Activated CD8-positive, alpha-beta memory T cell treated with anti-CD3 and anti-CD28 coated beads for 24 hours (primary cell): ENCODE measurements at regions not wholly inside any gene's neighbourhood (a gene's known extent, or its start where the extent isn't known, plus 50 kb on each side); places are given as distances from the start of the nearest gene placed in this dataset.

Experiments
- DNase-seq: peaks from one replicate; pipeline ENCODE4 v3.0.0-alpha.2; 2020

DNA sequence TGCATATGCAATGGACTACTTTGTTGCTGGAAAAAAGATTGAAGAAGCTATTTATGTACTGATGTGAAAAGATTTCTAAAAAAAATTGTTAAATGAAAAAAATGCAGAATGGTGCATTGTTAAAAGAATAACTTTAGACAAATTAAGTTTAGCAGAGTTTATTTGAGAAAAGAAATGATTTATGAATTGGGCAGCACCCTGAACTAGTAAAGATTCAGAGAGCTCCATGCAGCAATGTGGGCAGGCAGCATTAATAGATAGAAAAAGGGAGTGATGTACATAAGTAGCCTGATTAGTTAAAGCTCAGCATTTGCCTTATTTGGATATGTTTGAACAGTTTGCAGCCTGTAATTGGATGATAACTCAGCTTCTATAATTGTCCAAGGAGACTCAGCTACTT lies 677.9 kb upstream of the SEMA6A start:
- no peak for DNase-seq

- DNase-seq, result no peak
Measured at GRCh38 chr5:117249086-117249815, 674.6 kb upstream of the SEMA6A start.

DNA sequence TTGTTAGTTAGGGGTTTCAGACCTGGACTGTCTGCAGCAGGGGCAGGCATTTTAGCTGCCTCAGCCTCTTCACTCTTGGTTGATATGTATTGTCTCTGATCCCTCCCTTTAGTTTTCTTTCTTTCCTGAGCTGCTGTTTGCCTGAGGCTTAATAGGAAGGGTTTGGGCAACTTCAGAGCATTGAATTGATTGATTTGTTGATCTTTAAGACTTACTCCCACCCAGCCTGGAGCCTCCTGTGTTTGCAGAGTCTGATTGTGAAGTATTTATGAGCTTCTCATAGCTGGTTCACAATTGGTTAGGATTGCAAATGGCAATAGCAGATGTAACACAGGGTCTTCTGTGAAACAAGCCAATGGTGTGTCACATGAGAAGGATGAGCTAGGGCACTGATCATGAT lies 671.8 kb upstream of the SEMA6A start:
- DNase-seq, result no peak

- DNase-seq, result no peak
Measured at GRCh38 chr5:117245130-117245529, 670.5 kb upstream of the SEMA6A start.

GRCh38 chr5:117242028-117242427 lies 667.4 kb upstream of the SEMA6A start:
- no peak for DNase-seq

GRCh38 chr5:117236941-117237340 lies 662.3 kb upstream of the SEMA6A start:
- DNase-seq, result no peak

DNA sequence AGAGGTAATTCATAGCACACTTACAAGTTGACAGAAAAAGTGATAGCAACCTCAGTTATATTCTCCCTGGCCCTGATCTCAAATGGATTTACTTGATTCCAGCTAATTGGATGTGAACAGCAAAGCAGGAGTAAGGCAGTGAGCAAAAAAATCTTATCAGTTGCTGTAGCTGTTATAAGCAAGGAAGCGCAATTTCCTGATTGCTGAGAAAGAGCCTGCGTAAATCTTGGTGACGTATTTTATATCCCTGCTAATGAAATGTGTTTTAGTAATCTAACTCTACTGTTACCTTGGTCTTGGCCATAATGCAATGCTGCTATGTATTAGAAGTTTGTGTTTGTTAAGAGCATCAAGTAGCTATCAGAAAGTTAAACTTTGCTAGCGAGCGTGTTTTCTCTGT lies 661.2 kb upstream of the SEMA6A start:
- DNase-seq, result no peak

- no peak for DNase-seq
Measured at GRCh38 chr5:117230375-117230774, 655.8 kb upstream of the SEMA6A start.

DNA sequence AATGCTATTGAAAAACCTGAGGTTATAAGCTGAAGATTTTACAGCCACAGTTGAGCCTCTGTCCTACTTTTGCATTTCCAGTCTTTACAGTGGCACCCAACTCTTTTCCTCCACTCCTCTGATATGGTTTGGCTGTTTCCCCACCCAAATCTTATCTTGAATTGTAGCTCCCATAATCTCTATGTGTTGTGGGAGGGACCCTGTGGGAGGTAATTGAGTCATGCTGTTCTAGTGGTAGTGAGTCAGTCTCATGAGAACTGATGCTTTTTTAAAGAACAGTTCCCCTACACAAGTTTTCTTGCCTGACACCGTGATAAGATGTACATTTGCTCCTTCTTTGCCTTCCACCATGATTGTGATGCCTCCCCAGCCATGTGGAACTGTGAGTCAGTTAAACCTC lies 646.1 kb upstream of the SEMA6A start:
- no peak for DNase-seq

GRCh38 chr5:117218789-117219188 lies 644.2 kb upstream of the SEMA6A start:
- no peak for DNase-seq

DNA sequence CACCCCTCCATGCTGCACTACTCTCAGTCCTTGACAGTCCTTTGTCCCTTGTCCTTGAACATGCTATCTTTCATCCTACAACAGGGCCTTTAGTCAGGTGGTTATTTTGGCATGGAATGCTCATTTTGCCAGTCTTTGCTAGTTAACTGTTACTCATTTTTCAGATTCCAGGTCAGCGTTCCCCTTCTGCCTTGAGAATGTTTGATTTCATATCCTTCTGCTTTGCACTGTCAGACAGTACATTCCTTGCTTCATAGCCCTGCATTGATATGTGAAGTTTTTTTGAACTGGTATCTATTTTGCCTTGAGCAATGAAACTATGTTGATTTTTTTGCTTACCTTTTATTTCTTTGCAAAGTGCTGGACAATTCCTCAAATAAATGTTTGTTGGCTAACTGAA lies 638.2 kb upstream of the SEMA6A start:
- DNase-seq, result no peak

DNA sequence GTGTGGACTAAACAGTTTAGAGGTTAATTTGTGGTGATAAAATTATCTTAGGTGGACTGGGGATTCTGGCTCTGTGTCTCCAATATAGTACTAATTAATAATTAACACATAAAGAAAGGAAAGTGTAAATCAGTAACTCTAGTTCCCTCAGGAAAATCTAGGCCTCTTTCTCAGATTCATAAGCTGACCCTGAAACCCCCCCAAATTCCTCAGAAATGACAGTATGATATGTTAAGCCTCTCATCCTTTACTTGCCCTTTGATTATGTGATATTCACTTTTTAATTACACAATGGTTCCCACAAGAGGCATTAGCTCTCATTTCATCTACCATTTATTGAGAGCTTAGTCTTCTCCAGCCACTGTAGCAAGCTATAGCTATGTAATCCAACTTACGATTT lies 636.2 kb upstream of the SEMA6A start:
- no peak for DNase-seq

DNA sequence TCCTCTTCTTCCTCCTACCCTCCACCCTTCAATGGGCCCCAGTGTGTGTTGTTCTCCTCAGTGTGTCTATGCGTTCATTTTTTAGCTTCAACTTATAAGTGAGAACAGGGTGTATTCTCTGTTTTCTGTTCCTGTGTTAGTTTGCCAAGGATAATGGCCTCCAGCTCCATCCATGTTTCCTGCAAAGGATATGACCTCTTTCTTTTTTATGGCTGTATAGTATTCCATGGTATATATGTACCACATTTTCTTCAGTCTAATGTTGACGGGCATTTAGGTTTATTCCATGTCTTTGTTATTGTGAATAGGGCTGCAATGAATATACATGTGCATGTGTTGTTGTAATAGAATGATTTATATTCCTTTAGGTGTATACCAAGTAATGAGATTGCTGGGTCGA lies 634.9 kb upstream of the SEMA6A start:
- DNase-seq, result no peak

DNA sequence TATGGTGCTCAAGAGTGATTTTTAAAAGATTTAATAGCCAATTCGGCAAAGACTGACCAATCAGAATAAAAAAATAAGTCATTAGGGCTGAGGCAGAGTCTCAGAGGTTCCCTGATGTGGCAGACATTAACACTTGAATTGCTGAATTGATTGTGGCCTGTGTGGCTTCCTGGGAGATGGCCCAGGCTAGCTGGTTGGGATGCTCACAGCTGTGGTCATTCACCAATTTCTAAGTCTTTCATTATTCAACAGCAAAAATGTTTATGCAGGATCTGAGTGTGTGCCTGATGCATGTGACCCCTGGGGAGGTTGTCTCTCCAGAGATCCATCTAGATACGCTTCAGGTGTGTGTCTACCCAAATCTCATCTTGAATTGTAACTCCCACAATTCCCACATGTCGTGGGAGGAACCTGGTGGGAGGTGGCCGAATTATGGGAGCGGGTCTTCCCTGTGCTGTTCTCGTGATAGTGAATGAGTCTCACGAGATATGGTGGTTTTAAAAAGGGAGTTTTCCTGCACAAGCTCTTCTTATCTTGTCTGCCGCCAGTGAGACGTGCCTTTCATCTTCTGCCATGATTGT lies 632.6 kb upstream of the SEMA6A start:
- DNase-seq, result no peak

DNA sequence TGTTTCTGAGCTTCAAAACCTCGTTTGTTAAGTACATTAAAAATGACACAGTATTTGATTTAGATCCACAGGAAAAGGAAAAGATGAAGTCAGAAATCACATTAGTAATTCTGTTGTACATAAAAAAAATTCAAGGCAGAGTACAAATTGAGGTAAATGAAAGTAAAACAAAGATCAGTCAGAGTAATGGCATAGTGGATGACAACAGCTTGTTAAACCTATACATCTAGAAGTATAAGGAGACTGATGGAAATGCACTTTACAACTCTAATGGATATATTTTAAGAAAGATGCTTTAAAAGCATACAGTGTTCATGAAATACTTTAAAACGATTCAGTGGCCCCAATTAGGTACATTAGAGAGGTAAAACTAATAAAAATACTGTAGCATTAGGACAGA lies 631.3 kb upstream of the SEMA6A start:
- DNase-seq, result no peak

DNA sequence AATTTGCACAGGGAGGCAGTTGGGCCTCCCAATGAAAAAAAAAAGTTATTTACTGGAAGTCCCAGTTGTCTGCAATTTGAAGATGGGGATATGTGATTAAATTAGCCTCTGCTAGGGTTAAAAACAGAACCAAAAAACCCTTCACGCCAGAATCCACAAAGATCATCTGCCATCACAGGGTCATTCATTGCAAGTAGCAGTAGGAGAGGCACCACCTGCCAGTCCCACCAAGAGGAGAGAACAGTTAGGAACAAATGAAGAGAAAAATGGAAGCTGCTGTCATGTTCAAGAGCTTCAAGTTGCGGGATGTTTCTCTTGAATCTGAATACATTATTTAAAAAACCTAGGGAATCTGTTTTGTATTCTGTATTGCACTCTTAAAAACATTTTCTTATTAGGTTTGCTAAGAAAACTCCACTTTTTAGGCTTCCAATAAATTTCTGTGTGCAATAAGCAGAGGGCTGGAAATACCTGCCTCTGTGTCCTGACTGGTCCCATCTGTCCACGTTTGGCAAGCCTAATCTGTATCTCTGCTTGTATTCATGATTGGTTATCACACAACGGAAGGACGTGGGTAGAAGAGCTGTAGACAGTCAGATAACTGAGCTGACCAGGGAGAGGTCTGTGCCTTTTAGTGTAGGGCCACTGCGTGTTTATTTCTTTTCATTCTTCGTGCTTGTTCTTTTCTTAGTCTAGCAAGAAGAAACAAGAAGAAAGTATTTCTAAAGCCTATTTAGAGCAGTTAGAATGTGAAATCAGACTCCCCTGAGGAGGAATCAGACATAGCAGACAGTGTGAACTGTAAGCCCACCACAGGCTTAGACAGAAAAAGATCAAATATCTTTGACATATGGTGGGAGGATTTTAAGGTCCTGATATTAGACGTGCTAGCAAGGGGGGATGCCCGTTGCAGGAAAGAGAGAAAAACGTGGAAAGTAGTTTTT lies 630.6 kb upstream of the SEMA6A start:
- no peak for DNase-seq

DNA sequence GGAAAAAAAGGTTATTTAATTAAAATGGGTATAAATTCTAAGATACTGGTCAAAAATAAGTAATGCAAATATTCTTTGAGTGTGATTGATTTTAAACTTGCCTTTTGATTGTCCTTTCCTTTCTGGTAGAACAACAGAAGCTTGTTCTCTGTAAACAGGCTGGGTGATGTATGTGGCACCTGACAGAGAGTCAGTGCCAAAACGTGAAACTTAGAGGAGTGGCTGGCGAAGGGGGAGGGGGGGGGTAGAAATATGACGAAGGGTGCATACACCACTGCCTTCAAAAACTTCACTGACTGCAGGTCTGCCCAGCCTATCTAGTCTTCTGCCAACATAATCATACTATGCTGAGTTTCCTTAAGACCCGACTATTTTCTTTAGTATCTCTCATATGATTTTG lies 629.8 kb upstream of the SEMA6A start:
- DNase-seq, result no peak

DNA sequence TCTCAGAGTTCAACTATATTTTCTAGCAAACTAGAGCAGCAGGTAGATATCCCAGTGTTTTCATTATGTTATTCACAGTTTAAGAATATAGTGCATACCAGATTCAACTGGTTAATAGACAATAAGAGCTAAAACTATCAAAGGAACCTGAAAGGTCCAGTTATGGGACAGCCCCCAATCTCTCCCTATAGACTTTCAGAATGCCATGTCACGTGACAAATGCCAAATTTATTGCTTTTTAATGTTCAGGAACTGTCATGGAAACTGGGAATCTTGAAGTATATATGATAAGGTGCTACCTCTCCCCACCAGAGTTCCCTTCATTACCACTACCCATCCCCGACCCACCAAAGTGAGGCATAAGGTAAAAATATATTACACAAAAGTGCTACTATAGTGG lies 629.0 kb upstream of the SEMA6A start:
- no peak for DNase-seq

DNA sequence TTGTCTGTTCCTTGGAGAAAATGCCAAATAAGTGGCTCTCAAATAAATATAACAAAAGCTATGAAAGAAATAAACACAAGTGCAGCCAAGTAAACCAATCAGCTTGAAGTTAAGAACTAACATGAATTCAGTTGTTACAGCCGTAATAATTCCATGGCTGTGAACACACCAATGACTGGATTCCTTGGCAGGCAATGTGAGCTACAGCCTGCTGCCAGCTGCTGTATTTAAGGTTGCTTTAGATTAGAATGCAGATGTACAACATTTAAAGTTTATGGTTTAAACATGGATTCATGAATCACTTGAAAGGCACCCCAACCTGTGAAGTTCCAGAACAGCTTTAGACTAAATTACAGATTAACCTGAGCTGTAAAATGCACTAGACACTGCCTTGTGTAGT lies 626.4 kb upstream of the SEMA6A start:
- no peak for DNase-seq

DNA sequence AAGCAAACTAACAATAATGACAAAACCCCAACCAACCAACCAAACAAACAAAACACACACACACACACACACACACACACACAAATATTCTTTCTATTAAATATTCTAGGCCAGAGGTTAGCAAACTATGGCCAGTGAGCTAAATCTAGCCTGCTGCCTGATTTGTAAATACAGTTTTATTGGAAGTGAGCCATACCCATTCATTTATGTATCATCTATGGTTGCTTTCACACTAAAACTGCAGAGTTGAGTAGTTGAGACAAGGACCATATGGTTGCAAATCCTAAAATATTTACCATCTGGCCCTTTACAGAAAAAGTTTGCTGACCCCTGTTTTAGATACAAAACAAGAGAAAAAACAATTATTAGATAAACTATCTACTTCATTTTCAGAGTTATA lies 620.5 kb upstream of the SEMA6A start:
- no peak for DNase-seq

DNA sequence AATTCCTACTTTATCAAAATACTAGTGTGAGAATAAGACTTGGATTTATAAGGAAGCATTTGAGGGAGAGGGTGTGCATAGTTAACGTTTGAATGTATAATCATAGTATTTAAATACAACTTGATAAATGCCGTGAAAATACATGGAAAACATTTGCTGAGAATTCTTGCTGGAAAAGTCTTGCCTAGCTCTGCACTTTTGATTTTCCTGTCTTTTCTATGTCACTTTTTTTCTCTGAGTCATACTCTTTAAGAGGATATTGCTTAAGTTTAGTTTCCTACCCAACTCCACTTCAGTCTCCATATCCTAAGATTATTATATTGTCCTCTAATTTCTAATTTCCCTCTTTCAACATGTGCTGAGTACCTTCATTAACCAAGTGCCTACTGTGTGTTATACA lies 616.6 kb upstream of the SEMA6A start:
- DNase-seq, result no peak

DNA sequence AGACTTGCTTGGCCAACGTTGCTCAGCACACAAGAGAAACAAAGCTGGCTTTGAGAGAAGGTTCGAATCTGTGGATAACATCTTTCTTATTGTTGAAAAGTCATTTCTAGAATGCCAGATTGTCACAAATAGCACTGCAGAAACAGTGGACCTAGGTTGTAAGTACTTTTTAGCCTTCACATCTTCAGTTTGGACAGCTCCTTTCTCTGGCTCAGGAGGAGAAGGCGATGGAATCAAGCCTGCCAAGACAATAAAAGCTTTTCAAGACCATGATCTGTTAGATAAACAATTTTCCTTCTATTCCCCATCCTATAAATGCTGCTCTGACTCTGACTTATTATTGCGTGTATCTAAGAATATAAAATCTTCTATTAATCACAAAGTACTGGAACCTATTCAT lies 615.2 kb upstream of the SEMA6A start:
- DNase-seq, result no peak

GRCh38 chr5:117188211-117188610 lies 613.6 kb upstream of the SEMA6A start:
- no peak for DNase-seq

- no peak for DNase-seq
Measured at GRCh38 chr5:117186751-117187150, 612.1 kb upstream of the SEMA6A start.
